GM12878 (cell line): ENCODE measurements at regions not wholly inside any gene's neighbourhood (a gene's known extent, or its start where the extent isn't known, plus 50 kb on each side); places are given as distances from the start of the nearest gene placed in this dataset.

Experiments
- ATAC-seq: fragments of 200-7000 bp; cut with Tn5 transposase; 3 replicates; pipeline ENCODE4 v1.9.1; 2020; ENCODE audit warnings: mild to moderate bottlenecking, moderate library complexity
- BruUV-seq: library from RNA; stranded (reverse); fragments of 400-500 nt; replicated peaks from 2 replicates; lab custom pipeline; 2021; lab: Mats Ljungman, UMichigan
- CTCF ChIA-PET: fragments of 300-600 bp; sonication (Branson Sonifier 250); formaldehyde crosslinking; extraction: SDS; loops from one replicate; lab custom pipeline; 2021; ENCODE audit warnings: inconsistent platforms; lab: Yijun Ruan, JAX
- POLR2A ChIA-PET: fragments of 350-600 bp; formaldehyde crosslinking; extraction: SDS; loops from one replicate; lab custom pipeline; 2021; ENCODE audit warnings: inconsistent platforms; lab: Charles Lee
- RAD21 ChIA-PET: fragments of 300-600 bp; sonication (Branson Sonifier 250); formaldehyde crosslinking; loops from one replicate; lab custom pipeline; 2023; ENCODE audit warnings: antibody characterized with exemption; ENCODE audit not compliant: unreplicated experiment; lab: Charles Lee
- SMC1A ChIA-PET: fragments of 300-600 bp; sonication (Branson Sonifier 250); formaldehyde crosslinking; loops from one replicate; lab custom pipeline; 2023; ENCODE audit not compliant: unreplicated experiment, uncharacterized antibody; lab: Charles Lee
- DNase-seq: peaks from one replicate; pipeline ENCODE4 v3.0.0-alpha.2; 2011; ENCODE audit warnings: low read depth, low spot score
- FAIRE-seq: peaks from 3 replicates; lab custom pipeline; 2011; peaks lifted over from hg19 to GRCh38; lab: Jason Lieb, UNC
- H2AFZ ChIP-seq: 2 replicates; pipeline ENCODE4 v1.6.0; 2011; ENCODE audit warnings: low read depth, low read length, control low read depth; ENCODE audit not compliant: control insufficient read depth
- H3K27ac ChIP-seq: 2 replicates; pipeline ENCODE4 v1.5.1; 2011; ENCODE audit warnings: control low read depth; ENCODE audit not compliant: control insufficient read depth, insufficient read depth
- H3K27me3 ChIP-seq, 2 experiments: replicated peaks in 1 of 2; 2 replicates each; pipeline versions ENCODE4 v1.6.0 to v1.6.1; 2011; ENCODE audit warnings: low read length in 1 of 2; ENCODE audit not compliant: control insufficient read depth in 2 of 2, insufficient read depth in 2 of 2
- H3K36me3 ChIP-seq, 2 experiments: 2 replicates each; pipeline ENCODE4 v1.5.1; 2011; ENCODE audit warnings: low read length in 1 of 2; ENCODE audit not compliant: control insufficient read depth in 2 of 2, insufficient read depth in 2 of 2
- H3K4me1 ChIP-seq: 2 replicates; pipeline ENCODE4 v1.6.1; 2011; ENCODE audit warnings: mild to moderate bottlenecking, low read length, moderate library complexity, mixed read lengths; ENCODE audit not compliant: control insufficient read depth, insufficient read depth
- H3K4me2 ChIP-seq: 2 replicates; pipeline ENCODE4 v1.6.0; 2011; ENCODE audit warnings: control low read depth; ENCODE audit not compliant: control insufficient read depth, insufficient read depth
- H3K4me3 ChIP-seq: fragments of 200-600 bp; sonication (generic); 2 replicates; pipeline ENCODE4 v1.5.1; 2016
- H3K79me2 ChIP-seq: 2 replicates; pipeline ENCODE4 v1.6.0; 2011; ENCODE audit warnings: low read length; ENCODE audit not compliant: control insufficient read depth, insufficient read depth
- H3K9ac ChIP-seq: 2 replicates; pipeline ENCODE4 v1.8.0; 2011; ENCODE audit warnings: low read length, control low read depth, mixed read lengths; ENCODE audit not compliant: control insufficient read depth, insufficient read depth
- H3K9me3 ChIP-seq: replicated peaks from 3 replicates; pipeline ENCODE4 v1.5.1; 2011; ENCODE audit warnings: mild to moderate bottlenecking, low read length; ENCODE audit not compliant: control insufficient read depth, insufficient read depth
- H4K20me1 ChIP-seq: 2 replicates; pipeline ENCODE4 v1.6.0; 2011; ENCODE audit not compliant: control insufficient read depth, insufficient read depth
- BACH1 ChIP-seq: fragments of 450-650 bp; IDR thresholded peaks from 2 replicates; pipeline ENCODE4 v1.6.1; 2017; ENCODE audit warnings: mild to moderate bottlenecking, borderline replicate concordance
- BRCA1 ChIP-seq: IDR thresholded peaks from 2 replicates; pipeline ENCODE4 v1.6.1; 2011; ENCODE audit warnings: low read depth, low read length, improper control_type of control experiment
- DPF2 ChIP-seq: fragments of 450-650 bp; IDR thresholded peaks from 2 replicates; pipeline ENCODE4 v1.6.1; 2017; ENCODE audit warnings: mild to moderate bottlenecking
- ETV6 ChIP-seq, 2 experiments: fragments of 450-650 bp in 1 of 2; IDR thresholded peaks in 1 of 2; conservative IDR thresholded peaks in 1 of 2; 2 replicates each; pipeline ENCODE4 v1.6.1; 2014; ENCODE audit warnings: antibody characterized with exemption in 1 of 2, borderline replicate concordance in 1 of 2, low read depth in 1 of 2, mild to moderate bottlenecking in 1 of 2, moderate library complexity in 1 of 2
- HDAC2 ChIP-seq: fragments of 200-600 bp; sonication (generic); IDR thresholded peaks from 2 replicates; pipeline ENCODE4 v1.6.1; 2017
- KDM1A ChIP-seq: fragments of 200-600 bp; sonication (generic); IDR thresholded peaks from 2 replicates; pipeline ENCODE4 v1.6.1; 2016; ENCODE audit warnings: borderline replicate concordance
- MYB ChIP-seq: fragments of 150-350 bp; IDR thresholded peaks from 2 replicates; pipeline ENCODE4 v1.6.1; 2014; ENCODE audit warnings: mild to moderate bottlenecking, low read depth, low read length, borderline replicate concordance
- NFIC ChIP-seq: IDR thresholded peaks from 2 replicates; pipeline ENCODE4 v1.6.1; 2012; ENCODE audit warnings: low read depth, mild to moderate bottlenecking, inconsistent platforms, low read length, moderate library complexity
- NFYB ChIP-seq: IDR thresholded peaks from 2 replicates; pipeline ENCODE4 v1.6.1; 2011; ENCODE audit warnings: low read depth, mild to moderate bottlenecking, low read length, improper control_type of control experiment, moderate library complexity; ENCODE audit not compliant: insufficient read depth
- STAT1 ChIP-seq: fragments of 450-650 bp; conservative IDR thresholded peaks from 2 replicates; pipeline ENCODE4 v1.6.1; 2014; ENCODE audit warnings: antibody characterized with exemption, mild to moderate bottlenecking
- STAT3 ChIP-seq: IDR thresholded peaks from 2 replicates; pipeline ENCODE4 v1.6.1; 2011; ENCODE audit warnings: low read depth, low read length, improper control_type of control experiment
- TBL1XR1 ChIP-seq: IDR thresholded peaks from 2 replicates; pipeline ENCODE4 v1.6.1; 2012; ENCODE audit warnings: low read depth, low read length, improper control_type of control experiment
- TCF3 ChIP-seq: IDR thresholded peaks from 2 replicates; pipeline ENCODE4 v1.6.1; 2012; ENCODE audit warnings: low read depth, mild to moderate bottlenecking, low read length, borderline replicate concordance; ENCODE audit not compliant: insufficient read depth
- ZBED1 ChIP-seq: IDR thresholded peaks from 2 replicates; pipeline ENCODE4 v1.6.1; 2016; ENCODE audit warnings: borderline replicate concordance
- ZNF384 ChIP-seq: IDR thresholded peaks from 2 replicates; pipeline ENCODE4 v1.6.1; 2012; ENCODE audit warnings: low read depth, mild to moderate bottlenecking, low read length, improper control_type of control experiment, borderline replicate concordance
- ZSCAN29 ChIP-seq: fragments of 450-650 bp; IDR thresholded peaks from 2 replicates; pipeline ENCODE4 v1.6.1; 2017; ENCODE audit warnings: mild to moderate bottlenecking, moderate library complexity
- WGBS: methylation state at CpG from one replicate; pipeline ENCODE4 v1.1.6; 2016; ENCODE audit warnings: low lambda C conversion rate; ENCODE audit not compliant: insufficient replicate concordance, insufficient coverage; ENCODE audit errors: missing lambda C conversion rate; 5-methylcytosine and 5-hydroxymethylcytosine counted together
- in situ Hi-C: fragments of 300-500 bp; cut with MboI; formaldehyde crosslinking; loops from 9 replicates; pipeline ENCODE4 v1.14.3; 2018; ENCODE audit warnings: mixed read lengths
- intact Hi-C: fragments of 100-400 bp; cut with micrococcal nuclease; formaldehyde crosslinking; loops from one replicate; pipeline ENCODE4 v1.14.2; 2022; ENCODE audit not compliant: unreplicated experiment
- TF ChIP-seq, protein P1 (sequence below): fragments of 450-650 bp; IDR thresholded peaks from 2 replicates; pipeline ENCODE4 v1.6.1; 2017; ENCODE audit warnings: mild to moderate bottlenecking
- TF ChIP-seq, protein P2 (sequence below): IDR thresholded peaks from 2 replicates; pipeline ENCODE4 v1.6.1; 2011; ENCODE audit warnings: mild to moderate bottlenecking, low read depth, low read length, moderate library complexity; ENCODE audit not compliant: insufficient replicate concordance
- TF ChIP-seq, protein P3 (sequence below): fragments of 450-650 bp; formaldehyde crosslinking; IDR thresholded peaks from 2 replicates; pipeline ENCODE4 v1.4.0; 2022; ENCODE audit warnings: mild to moderate bottlenecking, moderate library complexity

DNA sequence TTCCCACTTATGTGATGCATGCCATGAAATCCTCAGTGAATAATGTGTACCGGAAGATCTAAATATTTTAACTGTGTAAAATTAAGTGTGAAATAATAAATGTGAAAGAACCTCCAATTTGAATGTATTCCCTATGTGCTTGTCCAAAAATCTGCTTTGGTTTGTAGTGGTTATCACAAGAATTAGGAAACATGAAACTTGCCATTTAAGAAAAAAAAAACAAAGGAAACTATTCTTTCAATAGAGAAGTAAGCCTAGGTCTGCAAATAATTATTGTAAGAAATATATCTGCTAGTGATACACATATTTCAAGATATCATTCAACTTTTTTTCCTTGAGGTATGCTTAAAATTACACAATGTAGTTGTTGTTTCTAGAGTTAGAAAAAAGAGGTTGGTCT lies 500.4 kb downstream of the SLC6A15 start:
- H4K20me1 ChIP-seq = no peaks in the 10 kb centered on the region
- SMC1A ChIA-PET = no interaction called here
- no peak overlapping the region for H3K4me2 ChIP-seq
- 100% methylated on average over 1 of the region's 1 CpG for WGBS
- FAIRE-seq = no peak
- intact Hi-C loops = no loop called here
- no peak for ATAC-seq
- CTCF ChIA-PET = no interaction called here
- no TSS peak for BruUV-seq
- H2AFZ ChIP-seq = no peak overlapping the region
- no peaks in the 10 kb centered on the region for H3K9me3 ChIP-seq
- POLR2A ChIA-PET = no interaction called here
- TF ChIP-seq ZBED1 (no peak), STAT3 (no peak), DPF2 (no peak), STAT1 (no peak), NFIC (no peak), NFYB (no peak), BRCA1 (no peak), ZSCAN29 (no peak), ZNF384 (no peak), ETV6 (conservative IDR thresholded peaks at IDR 0.05 in 1 of 2, IDR thresholded peaks at IDR 0.05 in 1 of 2; ENCODE audit: borderline replicate concordance in 1 of 2, low read depth in 1 of 2) (no peak), BACH1 (no peak), TBL1XR1 (no peak), TCF3 (no peak), KDM1A (no peak), MYB (no peak), HDAC2 (no peak)
- TF ChIP-seq, protein P1, sequence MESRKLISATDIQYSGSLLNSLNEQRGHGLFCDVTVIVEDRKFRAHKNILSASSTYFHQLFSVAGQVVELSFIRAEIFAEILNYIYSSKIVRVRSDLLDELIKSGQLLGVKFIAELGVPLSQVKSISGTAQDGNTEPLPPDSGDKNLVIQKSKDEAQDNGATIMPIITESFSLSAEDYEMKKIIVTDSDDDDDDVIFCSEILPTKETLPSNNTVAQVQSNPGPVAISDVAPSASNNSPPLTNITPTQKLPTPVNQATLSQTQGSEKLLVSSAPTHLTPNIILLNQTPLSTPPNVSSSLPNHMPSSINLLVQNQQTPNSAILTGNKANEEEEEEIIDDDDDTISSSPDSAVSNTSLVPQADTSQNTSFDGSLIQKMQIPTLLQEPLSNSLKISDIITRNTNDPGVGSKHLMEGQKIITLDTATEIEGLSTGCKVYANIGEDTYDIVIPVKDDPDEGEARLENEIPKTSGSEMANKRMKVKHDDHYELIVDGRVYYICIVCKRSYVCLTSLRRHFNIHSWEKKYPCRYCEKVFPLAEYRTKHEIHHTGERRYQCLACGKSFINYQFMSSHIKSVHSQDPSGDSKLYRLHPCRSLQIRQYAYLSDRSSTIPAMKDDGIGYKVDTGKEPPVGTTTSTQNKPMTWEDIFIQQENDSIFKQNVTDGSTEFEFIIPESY = no peak
- TF ChIP-seq, protein P2, sequence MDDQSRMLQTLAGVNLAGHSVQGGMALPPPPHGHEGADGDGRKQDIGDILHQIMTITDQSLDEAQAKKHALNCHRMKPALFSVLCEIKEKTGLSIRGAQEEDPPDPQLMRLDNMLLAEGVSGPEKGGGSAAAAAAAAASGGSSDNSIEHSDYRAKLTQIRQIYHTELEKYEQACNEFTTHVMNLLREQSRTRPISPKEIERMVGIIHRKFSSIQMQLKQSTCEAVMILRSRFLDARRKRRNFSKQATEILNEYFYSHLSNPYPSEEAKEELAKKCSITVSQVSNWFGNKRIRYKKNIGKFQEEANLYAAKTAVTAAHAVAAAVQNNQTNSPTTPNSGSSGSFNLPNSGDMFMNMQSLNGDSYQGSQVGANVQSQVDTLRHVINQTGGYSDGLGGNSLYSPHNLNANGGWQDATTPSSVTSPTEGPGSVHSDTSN = no peak
- TF ChIP-seq, protein P3, sequence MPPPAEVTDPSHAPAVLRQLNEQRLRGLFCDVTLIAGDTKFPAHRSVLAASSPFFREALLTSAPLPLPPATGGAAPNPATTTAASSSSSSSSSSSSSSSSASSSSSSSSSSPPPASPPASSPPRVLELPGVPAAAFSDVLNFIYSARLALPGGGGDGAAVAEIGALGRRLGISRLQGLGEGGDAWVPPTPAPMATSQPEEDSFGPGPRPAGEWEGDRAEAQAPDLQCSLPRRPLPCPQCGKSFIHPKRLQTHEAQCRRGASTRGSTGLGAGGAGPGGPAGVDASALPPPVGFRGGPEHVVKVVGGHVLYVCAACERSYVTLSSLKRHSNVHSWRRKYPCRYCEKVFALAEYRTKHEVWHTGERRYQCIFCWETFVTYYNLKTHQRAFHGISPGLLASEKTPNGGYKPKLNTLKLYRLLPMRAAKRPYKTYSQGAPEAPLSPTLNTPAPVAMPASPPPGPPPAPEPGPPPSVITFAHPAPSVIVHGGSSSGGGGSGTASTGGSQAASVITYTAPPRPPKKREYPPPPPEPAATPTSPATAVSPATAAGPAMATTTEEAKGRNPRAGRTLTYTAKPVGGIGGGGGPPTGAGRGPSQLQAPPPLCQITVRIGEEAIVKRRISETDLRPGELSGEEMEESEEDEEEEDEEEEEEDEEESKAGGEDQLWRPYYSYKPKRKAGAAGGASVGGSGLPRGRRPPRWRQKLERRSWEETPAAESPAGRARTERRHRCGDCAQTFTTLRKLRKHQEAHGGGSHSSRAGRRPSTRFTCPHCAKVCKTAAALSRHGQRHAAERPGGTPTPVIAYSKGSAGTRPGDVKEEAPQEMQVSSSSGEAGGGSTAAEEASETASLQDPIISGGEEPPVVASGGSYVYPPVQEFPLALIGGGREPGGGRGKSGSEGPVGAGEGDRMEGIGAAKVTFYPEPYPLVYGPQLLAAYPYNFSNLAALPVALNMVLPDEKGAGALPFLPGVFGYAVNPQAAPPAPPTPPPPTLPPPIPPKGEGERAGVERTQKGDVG (CRISPR knock-in tag) = no peak
- no peaks in the 10 kb centered on the region for H3K79me2 ChIP-seq
- H3K27me3 ChIP-seq = no peaks in the 10 kb centered on the region
- H3K9ac ChIP-seq = no peak overlapping the region
- in situ Hi-C loops = no loop called here
- H3K27ac ChIP-seq = no peak overlapping the region
- no peaks in the 10 kb centered on the region for H3K36me3 ChIP-seq
- H3K4me3 ChIP-seq = no peak overlapping the region
- H3K4me1 ChIP-seq = no peaks in the 10 kb centered on the region
- RAD21 ChIA-PET = no interaction called here
- DNase-seq = no peak
